H1 (cell line): ENCODE measurements at regions not wholly inside any gene's neighbourhood (a gene's known extent, or its start where the extent isn't known, plus 50 kb on each side); places are given as distances from the start of the nearest gene placed in this dataset.

ENCODE experiments used
- CTCF ChIA-PET: fragments of 300-600 bp; sonication (Branson Sonifier 250); formaldehyde crosslinking; loops from one replicate; lab custom pipeline; 2021; ENCODE audit not compliant: partially characterized antibody; lab: Charles Lee
- POLR2A ChIA-PET: fragments of 300-600 bp; sonication (Branson Sonifier 250); formaldehyde crosslinking; loops from one replicate; lab custom pipeline; 2021; ENCODE audit warnings: inconsistent platforms; ENCODE audit not compliant: partially characterized antibody; lab: Charles Lee
- DNase-seq, 2 experiments: peaks; one replicate each; pipeline versions ENCODE4 v3.0.0 to v3.0.0-alpha.2; 2010 to 2022; ENCODE audit warnings: low spot score in 2 of 2, low read depth in 1 of 2, mixed read lengths in 1 of 2
- FAIRE-seq: peaks from 2 replicates; lab custom pipeline; 2011; peaks lifted over from hg19 to GRCh38; lab: Jason Lieb, UNC
- H2AFZ ChIP-seq: 2 replicates; pipeline ENCODE4 v1.8.1; 2012; ENCODE audit warnings: low read length, inconsistent platforms
- H2AK5ac ChIP-seq: 2 replicates; pipeline ENCODE4 v1.6.1; 2013; ENCODE audit warnings: low read depth, low read length
- H2BK120ac ChIP-seq: replicated peaks from 2 replicates; pipeline ENCODE3; 2013; ENCODE audit warnings: low read depth, low read length, inconsistent platforms
- H2BK12ac ChIP-seq: 2 replicates; pipeline ENCODE4 v1.6.1; 2013; ENCODE audit warnings: low read depth, low read length
- H2BK15ac ChIP-seq: 2 replicates; pipeline ENCODE4 v1.6.1; 2013; ENCODE audit warnings: low read length
- H2BK20ac ChIP-seq: 2 replicates; pipeline ENCODE4 v1.6.1; 2013; ENCODE audit warnings: low read length
- H2BK5ac ChIP-seq: 2 replicates; pipeline ENCODE4 v1.6.1; 2013; ENCODE audit warnings: low read depth, low read length
- H3K14ac ChIP-seq: 2 replicates; pipeline ENCODE4 v1.6.1; 2013; ENCODE audit warnings: inconsistent platforms; ENCODE audit not compliant: insufficient read length
- H3K18ac ChIP-seq: 2 replicates; pipeline ENCODE4 v1.6.1; 2013; ENCODE audit warnings: low read length; ENCODE audit errors: extremely low read depth
- H3K23ac ChIP-seq: 2 replicates; pipeline ENCODE4 v1.6.1; 2013; ENCODE audit warnings: inconsistent platforms; ENCODE audit not compliant: insufficient read length
- H3K23me2 ChIP-seq: 2 replicates; pipeline ENCODE4 v1.6.1; 2013; ENCODE audit warnings: low read depth, low read length
- H3K27ac ChIP-seq: 2 replicates; pipeline ENCODE4 v1.6.1; 2011; ENCODE audit warnings: low read depth, low read length, inconsistent platforms
- H3K27me3 ChIP-seq, 4 experiments: replicated peaks in 1 of 4; 1 replicate in 1 of 4; 2 replicates in 3 of 4; pipeline versions ENCODE4 v1.6.1 to v1.8.1; 2011 to 2013; ENCODE audit warnings: low read length in 3 of 4, mild to moderate bottlenecking in 3 of 4, inconsistent platforms in 2 of 4, mixed read lengths in 2 of 4, moderate library complexity in 1 of 4; ENCODE audit not compliant: control insufficient read depth in 3 of 4, insufficient read depth in 3 of 4; ENCODE audit errors: extremely low read depth in 1 of 4
- H3K36me3 ChIP-seq, 4 experiments: 2 replicates each; pipeline versions ENCODE4 v1.6.1 to v1.8.1; 2011 to 2013; ENCODE audit warnings: mild to moderate bottlenecking in 4 of 4, low read length in 3 of 4, moderate library complexity in 2 of 4, control low read depth in 1 of 4, inconsistent platforms in 1 of 4; ENCODE audit not compliant: insufficient read depth in 4 of 4, control insufficient read depth in 2 of 4
- H3K4ac ChIP-seq: replicated peaks from 2 replicates; pipeline ENCODE3; 2013; ENCODE audit warnings: low read length, low read depth, mixed read lengths, inconsistent platforms; ENCODE audit not compliant: insufficient read length
- H3K4me1 ChIP-seq, 4 experiments: replicated peaks in 1 of 4; 1 replicate in 1 of 4; 2 replicates in 3 of 4; pipeline versions ENCODE4 v1.6.1 to v1.8.1; 2011 to 2013; ENCODE audit warnings: low read length in 3 of 4, inconsistent platforms in 2 of 4, mixed read lengths in 1 of 4; ENCODE audit not compliant: insufficient read depth in 4 of 4, control insufficient read depth in 3 of 4
- H3K4me2 ChIP-seq, 2 experiments: 2 replicates each; pipeline versions ENCODE4 v1.6.1 to v1.8.1; 2011 to 2013; ENCODE audit warnings: low read depth in 2 of 2, low read length in 2 of 2, control low read depth in 1 of 2, inconsistent platforms in 1 of 2, mild to moderate bottlenecking in 1 of 2; ENCODE audit not compliant: insufficient read depth in 1 of 2
- H3K4me3 ChIP-seq, 4 experiments: fragments of 200-600, 300-600 bp in 1 of 4; sonication (generic), shearing (Covaris generic), sonication (Bioruptor Twin) in 1 of 4; 2 replicates each; pipeline versions ENCODE4 v1.5.1 to v1.8.1; 2011 to 2016; ENCODE audit warnings: low read length in 4 of 4, low read depth in 3 of 4, control low read depth in 2 of 4, inconsistent platforms in 2 of 4, mild to moderate bottlenecking in 2 of 4, mixed read lengths in 1 of 4, moderate library complexity in 1 of 4; ENCODE audit not compliant: insufficient read depth in 2 of 4; ENCODE audit errors: extremely low read depth in 1 of 4
- H3K56ac ChIP-seq: replicated peaks from 2 replicates; pipeline ENCODE3; 2013; ENCODE audit warnings: low read depth, mild to moderate bottlenecking, mixed read lengths, low read length, inconsistent platforms; ENCODE audit not compliant: insufficient read length
- H3K79me1 ChIP-seq: 2 replicates; pipeline ENCODE4 v1.6.1; 2013; ENCODE audit warnings: low read depth, low read length, control low read depth
- H3K79me2 ChIP-seq, 2 experiments: 2 replicates each; pipeline versions ENCODE4 v1.6.1 to v1.8.1; 2012 to 2013; ENCODE audit warnings: low read length in 2 of 2, mild to moderate bottlenecking in 2 of 2, inconsistent platforms in 1 of 2; ENCODE audit not compliant: insufficient read depth in 2 of 2, control insufficient read depth in 1 of 2
- H3K9ac ChIP-seq, 4 experiments: replicated peaks in 1 of 4; 1 replicate in 1 of 4; 2 replicates in 3 of 4; pipeline versions ENCODE4 v1.6.1 to v1.8.1; 2011 to 2013; ENCODE audit warnings: low read depth in 3 of 4, low read length in 3 of 4, control low read depth in 2 of 4, mild to moderate bottlenecking in 2 of 4, moderate library complexity in 2 of 4, inconsistent platforms in 1 of 4; ENCODE audit errors: extremely low read depth in 1 of 4
- H3K9me3 ChIP-seq, 2 experiments: 2 replicates each; pipeline versions ENCODE4 v1.6.1 to v1.8.1; 2012 to 2013; ENCODE audit warnings: mild to moderate bottlenecking in 2 of 2, moderate library complexity in 2 of 2, control low read depth in 1 of 2, inconsistent platforms in 1 of 2, low read depth in 1 of 2, low read length in 1 of 2, mixed read lengths in 1 of 2; ENCODE audit not compliant: insufficient read depth in 2 of 2
- H4K20me1 ChIP-seq, 2 experiments: replicated peaks in 1 of 2; 2 replicates each; pipeline versions ENCODE3 to v1.8.1; 2011 to 2013; ENCODE audit warnings: inconsistent platforms in 2 of 2, low read length in 2 of 2, mild to moderate bottlenecking in 1 of 2; ENCODE audit not compliant: insufficient read depth in 2 of 2, control insufficient read depth in 1 of 2
- H4K5ac ChIP-seq: 2 replicates; pipeline ENCODE4 v1.6.1; 2013; ENCODE audit warnings: low read length, low read depth, mixed read lengths, inconsistent platforms; ENCODE audit not compliant: insufficient read length
- H4K8ac ChIP-seq: 2 replicates; pipeline ENCODE4 v1.8.0; 2013; ENCODE audit warnings: mild to moderate bottlenecking, moderate library complexity, low read length, inconsistent platforms; ENCODE audit not compliant: insufficient read depth; ENCODE audit errors: extremely low read depth
- H4K91ac ChIP-seq: replicated peaks from 2 replicates; pipeline ENCODE3; 2013; ENCODE audit warnings: low read length, mixed read lengths, inconsistent platforms; ENCODE audit not compliant: insufficient read length
- BACH1 ChIP-seq: IDR thresholded peaks from 2 replicates; pipeline ENCODE4 v1.6.1; 2012; ENCODE audit warnings: low read length, improper control_type of control experiment
- CEBPB ChIP-seq: IDR thresholded peaks from 2 replicates; pipeline ENCODE4 v1.6.1; 2012; ENCODE audit warnings: low read depth, low read length
- CHD2 ChIP-seq: IDR thresholded peaks from 2 replicates; pipeline ENCODE4 v1.6.1; 2012; ENCODE audit warnings: low read length, improper control_type of control experiment
- EGR1 ChIP-seq: IDR thresholded peaks from 2 replicates; pipeline ENCODE4 v1.6.1; 2011; ENCODE audit warnings: low read depth, low read length, borderline replicate concordance
- GTF2F1 ChIP-seq: IDR thresholded peaks from 2 replicates; pipeline ENCODE4 v1.6.1; 2012; ENCODE audit warnings: low read depth, low read length, improper control_type of control experiment, borderline replicate concordance
- MAFK ChIP-seq: IDR thresholded peaks from 2 replicates; pipeline ENCODE4 v1.6.1; 2012; ENCODE audit warnings: low read depth, mild to moderate bottlenecking, improper control_type of control experiment, low read length
- POLR2AphosphoS5 ChIP-seq: IDR thresholded peaks from 2 replicates; pipeline ENCODE4 v1.6.1; 2011; ENCODE audit warnings: low read depth, low read length
- POU5F1 ChIP-seq: IDR thresholded peaks from 2 replicates; pipeline ENCODE4 v1.6.1; 2011; ENCODE audit warnings: low read depth, mild to moderate bottlenecking, low read length, moderate library complexity
- RFX5 ChIP-seq: IDR thresholded peaks from 2 replicates; pipeline ENCODE4 v1.6.1; 2011; ENCODE audit warnings: low read depth, low read length, improper control_type of control experiment, borderline replicate concordance
- SAP30 ChIP-seq: fragments of 300-600 bp; sonication (generic); IDR thresholded peaks from 2 replicates; pipeline ENCODE4 v1.7.1; 2012; ENCODE audit warnings: low read length, moderate library complexity, mild to moderate bottlenecking, inconsistent platforms; ENCODE audit not compliant: insufficient read depth, insufficient replicate concordance
- SIN3A ChIP-seq, 2 experiments: IDR thresholded peaks in 1 of 2; conservative IDR thresholded peaks in 1 of 2; 2 replicates each; pipeline ENCODE4 v1.6.1; 2011 to 2012; ENCODE audit warnings: low read length in 2 of 2, improper control_type of control experiment in 1 of 2, low read depth in 1 of 2, mild to moderate bottlenecking in 1 of 2
- SIRT6 ChIP-seq: IDR thresholded peaks from one replicate; pipeline ENCODE4 v1.7.1; 2012; ENCODE audit warnings: low read length, inconsistent platforms
- SRF ChIP-seq: IDR thresholded peaks from 2 replicates; pipeline ENCODE4 v1.6.1; 2011; ENCODE audit warnings: mild to moderate bottlenecking, low read depth, low read length, moderate library complexity
- SUZ12 ChIP-seq: fragments of 200-600 bp; sonication (generic); IDR thresholded peaks from 2 replicates; pipeline ENCODE4 v1.6.1; 2012; ENCODE audit warnings: mild to moderate bottlenecking, inconsistent platforms, low read length, moderate library complexity, mixed read lengths
- TAF1 ChIP-seq: IDR thresholded peaks from 2 replicates; pipeline ENCODE4 v1.6.1; 2011; ENCODE audit warnings: mild to moderate bottlenecking, low read depth, low read length
- TAF7 ChIP-seq: optimal IDR thresholded peaks from 2 replicates; pipeline ENCODE3; 2011; ENCODE audit warnings: low read depth, mild to moderate bottlenecking, inconsistent platforms, low read length, moderate library complexity, borderline replicate concordance
- WGBS, 2 experiments: shearing (Covaris generic) in 1 of 2; methylation state at CpG; one replicate each; pipeline versions ENCODE4 v1.1.6 to v1.1.7; 2013 to 2015; ENCODE audit warnings: low lambda C conversion rate in 2 of 2, mixed read lengths in 2 of 2, inconsistent platforms in 1 of 2, low coverage in 1 of 2, missing lambda C conversion rate in 1 of 2; ENCODE audit not compliant: insufficient replicate concordance in 2 of 2, insufficient coverage in 1 of 2, insufficient read length in 1 of 2; ENCODE audit errors: extremely low coverage in 1 of 2, missing lambda C conversion rate in 1 of 2; 5-methylcytosine and 5-hydroxymethylcytosine counted together

DNA sequence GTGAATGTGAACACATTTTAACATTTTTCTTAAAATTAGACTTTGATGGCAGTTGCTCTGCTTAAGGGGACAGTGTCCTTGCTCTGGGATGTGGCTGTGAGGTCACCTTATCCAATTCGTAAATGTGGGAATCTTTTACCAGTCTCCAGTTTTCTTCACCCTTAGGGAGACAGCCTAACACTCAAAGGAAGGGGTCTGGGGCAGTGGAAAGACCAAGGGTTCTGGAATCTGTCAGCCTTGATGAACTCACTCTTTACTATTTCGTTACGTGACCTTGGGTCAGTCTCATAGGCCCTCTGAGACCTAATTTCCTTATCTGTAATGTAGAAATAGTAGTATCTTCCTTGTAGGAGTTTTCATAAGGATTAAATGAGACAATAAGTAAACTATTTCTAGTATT lies 245.6 kb upstream of the ATP2B1 start:
- DNase-seq: no peak
- H2BK15ac ChIP-seq: no peak overlapping the region
- no peak overlapping the region for H2AK5ac ChIP-seq
- ChIA-PET POLR2A (no interaction called here), CTCF (no interaction called here)
- no peak overlapping the region for H3K4ac ChIP-seq
- H3K36me3 ChIP-seq: no peaks in the 10 kb centered on the region
- no peaks in the 10 kb centered on the region for H3K79me1 ChIP-seq
- no peaks in the 10 kb centered on the region for H3K9me3 ChIP-seq
- WGBS, 2 experiments: 95% methylated on average over 3 of the region's 3 CpGs; no CpG with 5 or more reads in 1 of the 2 experiments
- no peak overlapping the region for H2BK20ac ChIP-seq
- FAIRE-seq: no peak
- no peak overlapping the region for H2BK120ac ChIP-seq
- H4K5ac ChIP-seq: no peak overlapping the region
- no peaks in the 10 kb centered on the region for H3K27me3 ChIP-seq
- no peak overlapping the region for H2BK12ac ChIP-seq
- H3K4me1 ChIP-seq: no peaks in the 10 kb centered on the region
- H2AFZ ChIP-seq: no peak overlapping the region
- no peak overlapping the region for H3K27ac ChIP-seq
- H3K18ac ChIP-seq: no peak overlapping the region
- no peak overlapping the region for H3K23ac ChIP-seq
- H3K4me2 ChIP-seq: no peak overlapping the region
- H3K9ac ChIP-seq: no peak overlapping the region
- no peak overlapping the region for H3K56ac ChIP-seq
- H4K8ac ChIP-seq: no peak overlapping the region
- H3K4me3 ChIP-seq: no peak overlapping the region
- H3K23me2 ChIP-seq: no peaks in the 10 kb centered on the region
- no peaks in the 10 kb centered on the region for H4K20me1 ChIP-seq
- H3K14ac ChIP-seq: no peak overlapping the region
- H4K91ac ChIP-seq: no peak overlapping the region
- H2BK5ac ChIP-seq: no peak overlapping the region
- H3K79me2 ChIP-seq: no peaks in the 10 kb centered on the region
- no peak for TF ChIP-seq SUZ12
- TF ChIP-seq TAF7: no peak
- TF ChIP-seq POU5F1: no peak
- no peak for TF ChIP-seq POLR2AphosphoS5
- TF ChIP-seq SIN3A (conservative IDR thresholded peaks at IDR 0.05 in 1 of 2, IDR thresholded peaks at IDR 0.05 in 1 of 2; ENCODE audit: low read depth in 1 of 2, low read length in 2 of 2): no peak
- no peak for TF ChIP-seq CEBPB
- TF ChIP-seq TAF1: no peak
- TF ChIP-seq CHD2: no peak
- no peak for TF ChIP-seq BACH1
- TF ChIP-seq SAP30: no peak
- no peak for TF ChIP-seq MAFK
- no peak for TF ChIP-seq RFX5
- TF ChIP-seq SIRT6: no peak
- no peak for TF ChIP-seq SRF
- no peak for TF ChIP-seq GTF2F1
- no peak for TF ChIP-seq EGR1
